OCI-LY3 (cell line): ENCODE measurements at regions not wholly inside any gene's neighbourhood (a gene's known extent, or its start where the extent isn't known, plus 50 kb on each side); places are given as distances from the start of the nearest gene placed in this dataset.

ENCODE experiments used
- H2AFZ ChIP-seq: fragments of 200-600, 300-600 bp; shearing (Covaris generic); 2 replicates; pipeline ENCODE4 v1.6.0; 2014; ENCODE audit warnings: antibody characterized with exemption, low read depth, low read length
- H3K27ac ChIP-seq: fragments of 200-600, 300-600 bp; sonication (generic); 2 replicates; pipeline ENCODE4 v1.5.1; 2014; ENCODE audit warnings: mild to moderate bottlenecking, low read length, moderate library complexity, mixed read lengths
- H3K27me3 ChIP-seq: fragments of 200-600, 300-600 bp; sonication (generic); 2 replicates; pipeline ENCODE4 v1.6.1; 2014; ENCODE audit warnings: low read depth, low read length, mixed read lengths
- H3K36me3 ChIP-seq: fragments of 200-600, 300-600 bp; sonication (generic); replicated peaks from 2 replicates; pipeline ENCODE3; 2014; ENCODE audit warnings: low read depth, low read length, mixed read lengths
- H3K4me1 ChIP-seq: fragments of 300-600, 200-600 bp; sonication (generic); 2 replicates; pipeline ENCODE4 v1.6.1; 2014; ENCODE audit warnings: low read length, mixed read lengths
- H3K4me2 ChIP-seq: fragments of 200-600, 300-600 bp; sonication (generic); 2 replicates; pipeline ENCODE4 v1.6.1; 2014; ENCODE audit warnings: low read length, mixed read lengths
- H3K4me3 ChIP-seq: fragments of 300-600, 200-600 bp; sonication (generic); 2 replicates; pipeline ENCODE4 v1.5.1; 2014; ENCODE audit warnings: antibody characterized with exemption, mild to moderate bottlenecking, low read length, moderate library complexity
- H3K79me2 ChIP-seq: fragments of 300-600, 200-600 bp; shearing (Covaris generic); 2 replicates; pipeline ENCODE4 v1.6.1; 2014; ENCODE audit warnings: mild to moderate bottlenecking, low read length, mixed read lengths
- H3K9ac ChIP-seq: fragments of 300-600, 200-600 bp; shearing (Covaris generic); 2 replicates; pipeline ENCODE4 v1.6.0; 2014; ENCODE audit warnings: mild to moderate bottlenecking, low read length, moderate library complexity
- H3K9me3 ChIP-seq: fragments of 200-600, 300-600 bp; shearing (Covaris generic); 2 replicates; pipeline ENCODE4 v1.6.1; 2014; ENCODE audit warnings: low read length, mixed read lengths; ENCODE audit not compliant: insufficient read depth
- H4K20me1 ChIP-seq: fragments of 200-600, 300-600 bp; sonication (generic); 2 replicates; pipeline ENCODE4 v1.6.1; 2016; ENCODE audit warnings: low read length, mixed read lengths; ENCODE audit not compliant: insufficient read depth
- EZH2phosphoT487 ChIP-seq: fragments of 200-600 bp; shearing (Covaris generic); IDR thresholded peaks from 2 replicates; pipeline ENCODE4 v1.6.1; 2018; ENCODE audit warnings: antibody characterized with exemption, mixed run types, low read depth
- TF ChIP-seq, protein P1 (sequence below): fragments of 200-600, 300-600 bp; sonication (generic); IDR thresholded peaks from 2 replicates; pipeline ENCODE4 v1.5.1; 2014; ENCODE audit warnings: antibody characterized with exemption, low read length, low read depth

DNA sequence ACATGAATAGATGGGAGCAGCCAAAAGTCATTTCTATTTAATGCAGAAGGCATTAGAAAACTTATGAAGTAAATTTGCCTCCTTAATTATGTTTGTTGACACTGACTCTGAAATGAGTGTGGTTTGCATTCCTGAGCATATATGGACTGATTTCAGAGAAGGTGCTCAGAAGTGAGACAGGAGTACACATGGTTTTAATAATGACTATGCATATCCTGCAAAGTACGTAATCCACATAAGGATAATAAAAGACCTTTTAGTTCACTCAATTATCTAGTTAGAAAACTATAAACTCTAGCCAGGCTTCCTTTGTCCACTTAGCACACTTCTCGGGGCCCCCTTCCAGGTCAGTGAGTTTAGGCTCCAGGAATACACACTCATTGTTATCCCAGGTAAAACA is 75.7 kb upstream of the SNX2 start:
- Histone ChIP-seq H3K27me3 (no peaks in the 10 kb centered on the region), H3K27ac (no peak overlapping the region), H3K9me3 (no peaks in the 10 kb centered on the region), H3K79me2 (no peaks in the 10 kb centered on the region), H3K9ac (no peak overlapping the region), H3K36me3 (no peaks in the 10 kb centered on the region), H3K4me2 (no peak overlapping the region), H3K4me3 (no peak overlapping the region), H3K4me1 (peaks cover 43% of the 10 kb centered on the region), H4K20me1 (no peaks in the 10 kb centered on the region), H2AFZ (no peak overlapping the region)
- TF ChIP-seq EZH2phosphoT487 = no peak
- TF ChIP-seq, protein P1, sequence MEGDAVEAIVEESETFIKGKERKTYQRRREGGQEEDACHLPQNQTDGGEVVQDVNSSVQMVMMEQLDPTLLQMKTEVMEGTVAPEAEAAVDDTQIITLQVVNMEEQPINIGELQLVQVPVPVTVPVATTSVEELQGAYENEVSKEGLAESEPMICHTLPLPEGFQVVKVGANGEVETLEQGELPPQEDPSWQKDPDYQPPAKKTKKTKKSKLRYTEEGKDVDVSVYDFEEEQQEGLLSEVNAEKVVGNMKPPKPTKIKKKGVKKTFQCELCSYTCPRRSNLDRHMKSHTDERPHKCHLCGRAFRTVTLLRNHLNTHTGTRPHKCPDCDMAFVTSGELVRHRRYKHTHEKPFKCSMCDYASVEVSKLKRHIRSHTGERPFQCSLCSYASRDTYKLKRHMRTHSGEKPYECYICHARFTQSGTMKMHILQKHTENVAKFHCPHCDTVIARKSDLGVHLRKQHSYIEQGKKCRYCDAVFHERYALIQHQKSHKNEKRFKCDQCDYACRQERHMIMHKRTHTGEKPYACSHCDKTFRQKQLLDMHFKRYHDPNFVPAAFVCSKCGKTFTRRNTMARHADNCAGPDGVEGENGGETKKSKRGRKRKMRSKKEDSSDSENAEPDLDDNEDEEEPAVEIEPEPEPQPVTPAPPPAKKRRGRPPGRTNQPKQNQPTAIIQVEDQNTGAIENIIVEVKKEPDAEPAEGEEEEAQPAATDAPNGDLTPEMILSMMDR = no peak

DNA sequence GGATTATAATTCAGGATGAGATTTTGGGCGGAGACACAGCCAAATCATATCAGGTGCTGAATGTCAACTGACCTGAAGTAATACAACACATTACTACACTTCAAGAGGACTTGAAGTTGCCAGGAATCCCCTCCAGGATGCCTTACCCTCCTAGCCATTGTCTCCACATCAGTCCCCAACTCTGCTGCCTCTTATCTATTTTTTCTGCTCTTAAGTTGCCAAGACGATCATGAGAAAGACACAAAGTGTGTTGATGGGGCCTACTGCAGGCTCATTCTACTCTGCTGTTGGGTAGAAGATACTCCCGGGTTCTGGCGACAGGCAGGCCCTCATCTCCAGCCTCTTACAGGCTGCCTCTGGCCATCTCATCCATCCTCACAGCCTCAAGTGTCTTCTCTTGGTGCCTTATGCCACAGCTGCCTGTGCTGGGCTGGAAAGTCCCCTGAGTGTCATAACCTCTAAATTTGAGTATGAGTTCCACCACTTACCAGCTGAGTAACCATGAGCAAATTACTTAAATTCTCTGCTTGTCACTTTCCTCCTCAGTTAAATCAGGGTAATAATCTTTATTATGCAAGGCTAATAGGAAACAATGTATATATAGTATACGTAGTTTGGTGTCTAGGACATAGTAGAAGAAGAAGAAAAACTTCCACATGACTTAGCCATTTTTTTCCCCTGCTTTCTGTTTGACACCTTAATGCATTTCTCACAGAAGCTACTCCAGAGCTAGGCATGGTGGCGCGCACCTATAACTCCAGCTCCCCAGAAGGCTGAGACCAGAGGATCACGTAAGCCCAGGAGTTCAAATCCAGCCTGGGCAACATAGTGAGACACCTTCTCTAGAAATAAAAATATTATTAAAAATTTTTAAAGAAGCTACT is 73.0 kb upstream of the SNX2 start:
- H3K9ac ChIP-seq = peak overlapping the region; percentile 44; the same call in 1 of the 2 replicates

DNA sequence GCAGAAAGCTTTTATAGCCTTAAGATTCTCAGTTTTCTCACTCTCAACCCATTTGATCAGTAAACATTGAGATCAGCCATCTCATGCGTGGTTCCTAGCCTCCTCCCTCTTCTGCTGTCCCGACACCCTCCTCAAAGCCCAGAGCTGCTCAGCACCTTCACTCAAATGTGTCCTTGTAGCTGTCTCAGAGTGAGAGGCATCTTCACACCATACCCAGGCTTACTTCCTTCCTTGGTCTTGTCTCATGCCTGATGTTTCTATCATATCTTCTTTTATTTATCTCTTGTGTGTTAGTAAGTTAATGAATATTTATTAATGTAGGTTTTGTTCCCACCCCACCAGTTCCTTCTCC is 72.4 kb upstream of the SNX2 start:
- H3K4me1 ChIP-seq = peaks cover 39% of the 10 kb centered on the region
- no peaks in the 10 kb centered on the region for H3K79me2 ChIP-seq
- no peaks in the 10 kb centered on the region for H3K36me3 ChIP-seq
- TF ChIP-seq, protein P1 = no peak
- TF ChIP-seq EZH2phosphoT487 = no peak
- H3K9me3 ChIP-seq = no peaks in the 10 kb centered on the region
- peak overlapping the region; percentile 77 for H3K27ac ChIP-seq
- no peaks in the 10 kb centered on the region for H3K27me3 ChIP-seq
- peak overlapping the region; percentile 76 for H3K4me2 ChIP-seq
- peak overlapping the region; percentile 62; the same call in 1 of the 2 replicates for H2AFZ ChIP-seq
- peak overlapping the region; percentile 37; the same call in 1 of the 2 replicates for H3K4me3 ChIP-seq
- no peaks in the 10 kb centered on the region for H4K20me1 ChIP-seq
- H3K9ac ChIP-seq = peak overlapping the region; percentile 39; the same call in 1 of the 2 replicates

More for the DNA sequence above, 73.0 kb upstream of the SNX2 start:
- Histone ChIP-seq H3K9me3 (no peaks in the 10 kb centered on the region), H3K36me3 (no peaks in the 10 kb centered on the region), H3K27ac (peak overlapping the region; percentile 77), H3K79me2 (no peaks in the 10 kb centered on the region), H2AFZ (no peak overlapping the region), H4K20me1 (no peaks in the 10 kb centered on the region), H3K4me1 (peaks cover 42% of the 10 kb centered on the region), H3K27me3 (no peaks in the 10 kb centered on the region), H3K4me2 (peak overlapping the region; percentile 76), H3K4me3 (peak overlapping the region; percentile 40; the same call in 1 of the 2 replicates)
- TF ChIP-seq, protein P1 = no peak
- no peak for TF ChIP-seq EZH2phosphoT487

DNA sequence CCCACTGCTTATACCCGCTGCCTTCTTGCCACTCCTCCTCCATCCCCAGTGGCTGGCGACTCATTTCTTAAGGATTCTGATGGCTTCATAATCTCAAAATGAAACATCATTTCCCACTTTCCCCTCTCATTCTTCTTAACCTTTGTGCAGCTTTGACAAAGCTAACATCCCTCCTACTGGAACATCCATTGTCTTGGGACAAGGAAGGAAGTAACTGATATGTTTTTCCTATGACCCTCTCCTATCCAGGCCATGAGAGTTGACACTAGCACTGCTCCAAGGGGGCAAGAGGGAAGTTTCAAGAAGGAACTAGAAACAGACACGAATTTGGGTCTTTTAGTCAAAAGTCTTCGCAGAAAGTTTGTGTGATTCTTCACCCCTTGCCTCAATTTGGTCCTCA is 71.7 kb upstream of the SNX2 start:
- H3K4me1 ChIP-seq = peaks cover 39% of the 10 kb centered on the region
- H3K4me3 ChIP-seq = no peak overlapping the region; the same call in 1 of the 2 replicates
- H4K20me1 ChIP-seq = no peaks in the 10 kb centered on the region
- peak overlapping the region; percentile 76 for H3K4me2 ChIP-seq
- no peaks in the 10 kb centered on the region for H3K27me3 ChIP-seq
- peak overlapping the region; percentile 77; the same call in 1 of the 2 replicates for H3K27ac ChIP-seq
- H3K9ac ChIP-seq = peak overlapping the region; percentile 39; the same call in 1 of the 2 replicates
- no peaks in the 10 kb centered on the region for H3K9me3 ChIP-seq
- no peaks in the 10 kb centered on the region for H3K79me2 ChIP-seq
- H2AFZ ChIP-seq = no peak overlapping the region
- TF ChIP-seq, protein P1 = no peak
- no peaks in the 10 kb centered on the region for H3K36me3 ChIP-seq
